Upper lobe of right lung (tissue), 1 donor: ENCODE measurements at regions not wholly inside any gene's neighbourhood (a gene's known extent, or its start where the extent isn't known, plus 50 kb on each side); places are given as distances from the start of the nearest gene placed in this dataset.
A peak's percentile ranks its signal among the peaks of the same experiment; 100 is the strongest.

Source experiments
- ATAC-seq: fragments of 200-7000 bp; cut with Tn5 transposase; one replicate; pipeline ENCODE4 v1.9.1; 2020; ENCODE audit warnings: mild to moderate bottlenecking, moderate library complexity
- DNase-seq: peaks from one replicate; pipeline ENCODE4 v3.0.0-alpha.2; 2020
- H3K27ac ChIP-seq: fragments of 200-600 bp; one replicate; pipeline ENCODE4 v1.8.0; 2022
- H3K27me3 ChIP-seq: fragments of 200-600 bp; one replicate; pipeline ENCODE4 v1.8.0; 2022; ENCODE audit warnings: mild to moderate bottlenecking
- H3K36me3 ChIP-seq: fragments of 200-600 bp; one replicate; pipeline ENCODE4 v1.8.0; 2022
- H3K4me1 ChIP-seq: fragments of 200-600 bp; one replicate; pipeline ENCODE4 v1.8.0; 2022
- H3K4me3 ChIP-seq: fragments of 200-600 bp; one replicate; pipeline ENCODE4 v1.8.0; 2022; ENCODE audit warnings: mild to moderate bottlenecking
- H3K9me3 ChIP-seq: fragments of 200-600 bp; one replicate; pipeline ENCODE4 v1.8.0; 2022
- CTCF ChIP-seq: fragments of 200-600 bp; IDR thresholded peaks from one replicate; pipeline ENCODE4 v1.8.0; 2022; ENCODE audit warnings: antibody characterized with exemption
- intact Hi-C: fragments of 100-400 bp; cut with DNase I; formaldehyde crosslinking; loops from one replicate; pipeline ENCODE4 v1.11.0; 2022
- donor health status: DM: no; HTN: yes; CAD: no; lungs with severe emphysema.

- no peak for TF ChIP-seq CTCF
- H3K4me3 ChIP-seq: no peak overlapping the region
- no peak overlapping the region for H3K27ac ChIP-seq
- H3K36me3 ChIP-seq: no peaks in the 10 kb centered on the region
- no peaks in the 10 kb centered on the region for H3K9me3 ChIP-seq
- ATAC-seq: no peak
- no peak for DNase-seq
- intact Hi-C loops: no loop called here
- H3K27me3 ChIP-seq: no peaks in the 10 kb centered on the region
- H3K4me1 ChIP-seq: no peaks in the 10 kb centered on the region
Observed at GRCh38 chr21:18026359-18026758, 207.2 kb upstream of the C21orf91 start.

DNA sequence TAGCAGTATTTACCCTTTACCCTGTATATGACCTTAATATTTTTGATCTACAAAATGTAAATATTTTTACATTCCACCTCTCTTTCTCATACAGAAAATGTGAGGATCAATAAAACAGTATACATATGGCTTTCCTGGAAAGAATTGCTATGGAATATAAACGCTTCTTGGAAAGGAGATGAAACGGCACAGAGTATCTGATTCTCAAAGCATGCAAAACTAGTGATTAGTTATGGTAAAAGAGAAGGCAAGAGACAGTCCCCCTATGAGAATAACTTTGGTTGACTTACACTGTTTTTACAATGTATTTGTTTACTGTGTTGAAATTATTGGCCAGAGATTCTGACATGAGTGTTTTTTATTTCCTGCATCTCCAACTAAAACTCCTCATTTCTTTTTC is 204.6 kb upstream of the C21orf91 start:
- DNase-seq (no peak), ATAC-seq (no peak)
- H3K36me3 ChIP-seq: no peaks in the 10 kb centered on the region
- TF ChIP-seq CTCF: no peak
- no peaks in the 10 kb centered on the region for H3K27me3 ChIP-seq
- H3K4me3 ChIP-seq: no peak overlapping the region
- H3K27ac ChIP-seq: no peak overlapping the region
- no peaks in the 10 kb centered on the region for H3K4me1 ChIP-seq
- no peaks in the 10 kb centered on the region for H3K9me3 ChIP-seq
- intact Hi-C loops: no loop called here

GRCh38 chr21:18023157-18023556 is 204.0 kb upstream of the C21orf91 start:
- no peak for TF ChIP-seq CTCF
- Histone ChIP-seq H3K9me3 (no peaks in the 10 kb centered on the region), H3K36me3 (no peaks in the 10 kb centered on the region), H3K27me3 (no peaks in the 10 kb centered on the region), H3K27ac (no peak overlapping the region), H3K4me3 (no peak overlapping the region), H3K4me1 (no peaks in the 10 kb centered on the region)
- DNase-seq (no peak), ATAC-seq (peak; percentile 27)
- intact Hi-C loops: no loop called here

DNA sequence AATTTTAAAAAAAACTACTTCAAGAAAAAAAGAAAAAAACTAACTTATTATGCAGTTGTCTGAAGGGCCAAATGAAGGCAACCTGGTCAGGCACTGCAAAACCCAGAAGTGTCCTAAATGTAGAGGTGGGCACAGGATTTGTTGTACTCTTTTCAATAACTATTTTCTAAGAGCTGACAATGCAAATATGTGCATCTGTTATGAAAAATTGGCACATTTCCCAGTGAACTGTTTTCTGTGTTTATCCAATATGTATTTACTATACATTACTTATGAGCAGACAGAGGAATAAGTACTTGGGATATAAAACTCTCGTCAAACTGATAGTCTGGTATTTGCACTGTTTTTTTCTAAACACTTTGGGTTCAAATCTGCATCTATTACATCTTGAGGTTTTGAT is 188.0 kb upstream of the C21orf91 start:
- no peak for DNase-seq
- H3K27ac ChIP-seq: no peak overlapping the region
- H3K4me3 ChIP-seq: no peak overlapping the region
- no peaks in the 10 kb centered on the region for H3K4me1 ChIP-seq
- no peaks in the 10 kb centered on the region for H3K9me3 ChIP-seq
- TF ChIP-seq CTCF: no peak
- intact Hi-C loops: no loop called here
- no peaks in the 10 kb centered on the region for H3K36me3 ChIP-seq
- no peaks in the 10 kb centered on the region for H3K27me3 ChIP-seq
- no peak for ATAC-seq

GRCh38 chr21:18006691-18007090 is 187.5 kb upstream of the C21orf91 start:
- DNase-seq (no peak), ATAC-seq (no peak)
- no peaks in the 10 kb centered on the region for H3K27me3 ChIP-seq
- intact Hi-C loops: no loop called here
- H3K36me3 ChIP-seq: no peaks in the 10 kb centered on the region
- no peak overlapping the region for H3K27ac ChIP-seq
- H3K9me3 ChIP-seq: no peaks in the 10 kb centered on the region
- no peak overlapping the region for H3K4me3 ChIP-seq
- H3K4me1 ChIP-seq: no peaks in the 10 kb centered on the region
- no peak for TF ChIP-seq CTCF

GRCh38 chr21:18002393-18002792 is 183.2 kb upstream of the C21orf91 start:
- intact Hi-C loops: no loop called here
- H3K36me3 ChIP-seq: no peaks in the 10 kb centered on the region
- ATAC-seq (no peak), DNase-seq (no peak)
- no peak for TF ChIP-seq CTCF
- no peaks in the 10 kb centered on the region for H3K9me3 ChIP-seq
- H3K4me1 ChIP-seq: no peaks in the 10 kb centered on the region
- no peak overlapping the region for H3K4me3 ChIP-seq
- H3K27me3 ChIP-seq: no peaks in the 10 kb centered on the region
- H3K27ac ChIP-seq: no peak overlapping the region
